ENCODE measurements at regions not wholly inside any gene's neighbourhood (a gene's known extent, or its start where the extent isn't known, plus 50 kb on each side); places are given as distances from the start of the nearest gene placed in this dataset.

DNA sequence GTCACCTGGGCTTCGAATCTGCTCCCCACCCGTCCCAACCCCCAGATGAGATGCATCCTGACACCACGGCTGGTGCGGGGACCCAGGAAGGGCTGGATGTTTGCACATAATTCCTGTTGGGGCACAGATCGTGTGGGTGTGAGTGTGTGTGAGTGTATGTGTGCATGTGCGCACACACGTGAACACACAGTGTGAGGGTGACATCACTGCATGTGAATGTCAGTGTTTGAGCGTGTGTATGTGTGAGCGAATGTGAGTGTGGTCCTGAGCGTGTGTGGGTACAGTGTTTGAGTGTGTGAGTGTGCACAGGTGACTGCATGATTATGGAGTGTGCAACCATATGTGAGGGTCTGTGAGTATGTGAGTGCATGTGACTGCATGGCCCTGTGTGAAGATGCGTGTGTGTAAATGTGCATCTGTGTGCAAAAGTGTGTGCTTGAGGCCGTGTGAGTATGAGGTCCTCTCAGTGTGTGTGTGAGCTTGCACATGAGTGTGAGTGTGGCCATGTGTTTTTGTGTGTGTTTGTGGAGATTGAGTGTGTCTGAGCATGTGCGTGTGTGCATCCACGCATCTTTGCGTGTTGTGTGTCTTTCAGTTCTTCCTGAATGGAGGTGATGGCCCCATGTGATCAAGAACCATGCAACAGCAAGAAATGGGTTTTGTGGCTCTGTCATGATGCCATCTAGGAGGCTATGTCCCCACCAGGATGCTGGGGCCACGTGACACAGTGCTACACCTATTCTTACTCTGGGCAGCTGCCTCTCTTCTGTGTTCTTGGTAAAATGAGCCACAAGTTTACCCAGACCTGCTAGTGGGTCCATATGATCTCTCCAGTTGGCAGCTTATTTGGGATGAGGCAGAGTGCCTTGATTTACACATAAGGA, 70.5 kb upstream of the GCSH start:
- no peaks in the 10 kb centered on the region for H3K36me3 Mint-ChIP-seq (ENCODE audit: low read depth)
- peaks cover 33% of the 10 kb centered on the region for H3K27me3 Mint-ChIP-seq (ENCODE audit: low read depth)
- TF ChIP-seq CTCF (IDR thresholded peaks at IDR 0.05; ENCODE audit: unreplicated experiment in 3 of 3): no peak
- H3K4me3 Mint-ChIP-seq: no peak overlapping the region
- no peaks in the 10 kb centered on the region for H3K4me1 Mint-ChIP-seq
- H3K27ac Mint-ChIP-seq: no peak overlapping the region
- H3K9me3 Mint-ChIP-seq: no peaks in the 10 kb centered on the region

- Mint-ChIP-seq H3K27ac (no peak overlapping the region), H3K36me3 (ENCODE audit: low read depth) (no peaks in the 10 kb centered on the region), H3K4me3 (no peak overlapping the region), H3K27me3 (ENCODE audit: low read depth) (peaks cover 32% of the 10 kb centered on the region), H3K9me3 (peaks cover 4% of the 10 kb centered on the region), H3K4me1 (no peaks in the 10 kb centered on the region)
- TF ChIP-seq CTCF (IDR thresholded peaks at IDR 0.05; ENCODE audit: unreplicated experiment in 3 of 3): no peak
These were observed 69.4 kb upstream of the GCSH start for GRCh38 chr16:81165411-81166097.

DNA sequence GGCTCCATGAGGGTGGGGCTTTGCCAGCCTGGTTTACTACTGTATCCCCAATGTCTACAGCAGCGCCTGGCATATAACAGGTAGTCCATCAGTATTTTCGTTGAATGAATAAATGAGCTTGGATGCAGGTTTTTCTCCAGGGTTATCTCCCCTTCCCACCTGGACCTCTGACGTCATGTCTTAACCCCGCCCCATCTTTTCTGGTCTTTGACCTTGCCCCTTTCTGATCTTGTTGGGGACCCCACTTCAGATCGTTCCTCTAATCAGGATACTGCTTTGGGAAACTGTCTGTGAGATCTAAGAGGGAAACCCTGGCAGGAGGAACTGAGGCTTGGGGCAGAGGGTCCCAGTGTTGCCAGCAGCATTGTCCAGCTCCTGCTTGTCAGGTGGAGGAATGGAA, 68.8 kb upstream of the GCSH start:
- Mint-ChIP-seq H3K36me3 (ENCODE audit: low read depth) (no peaks in the 10 kb centered on the region), H3K9me3 (peaks cover 4% of the 10 kb centered on the region), H3K4me3 (no peak overlapping the region), H3K27me3 (ENCODE audit: low read depth) (peaks cover 27% of the 10 kb centered on the region), H3K27ac (no peak overlapping the region), H3K4me1 (no peaks in the 10 kb centered on the region)
- no peak for TF ChIP-seq CTCF (IDR thresholded peaks at IDR 0.05; ENCODE audit: unreplicated experiment in 3 of 3)

DNA sequence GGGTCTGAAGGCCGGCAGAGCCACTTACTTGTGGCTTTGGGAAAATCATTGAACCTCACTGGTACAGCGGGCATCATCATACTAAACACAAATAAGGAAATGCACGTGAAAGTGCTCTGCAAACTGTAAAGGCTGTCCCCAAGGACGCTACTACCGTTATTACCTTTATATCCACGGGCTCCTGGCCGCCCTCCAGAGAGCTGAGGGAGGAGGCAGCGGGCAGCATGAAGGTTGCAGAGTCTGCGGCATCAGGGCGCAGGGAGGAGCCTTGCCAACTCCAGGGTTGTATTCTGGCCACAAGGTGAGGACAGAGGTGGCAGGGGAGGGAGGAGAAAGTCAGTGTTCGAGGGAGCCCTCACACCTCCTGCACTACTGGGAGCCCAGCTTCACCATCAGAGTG, 68.3 kb upstream of the GCSH start:
- Mint-ChIP-seq H3K9me3 (peaks cover 4% of the 10 kb centered on the region), H3K36me3 (ENCODE audit: low read depth) (no peaks in the 10 kb centered on the region), H3K4me3 (no peak overlapping the region), H3K27me3 (ENCODE audit: low read depth) (peaks cover 29% of the 10 kb centered on the region), H3K27ac (no peak overlapping the region), H3K4me1 (no peaks in the 10 kb centered on the region)
- TF ChIP-seq CTCF (IDR thresholded peaks at IDR 0.05; ENCODE audit: unreplicated experiment in 3 of 3): no peak

DNA sequence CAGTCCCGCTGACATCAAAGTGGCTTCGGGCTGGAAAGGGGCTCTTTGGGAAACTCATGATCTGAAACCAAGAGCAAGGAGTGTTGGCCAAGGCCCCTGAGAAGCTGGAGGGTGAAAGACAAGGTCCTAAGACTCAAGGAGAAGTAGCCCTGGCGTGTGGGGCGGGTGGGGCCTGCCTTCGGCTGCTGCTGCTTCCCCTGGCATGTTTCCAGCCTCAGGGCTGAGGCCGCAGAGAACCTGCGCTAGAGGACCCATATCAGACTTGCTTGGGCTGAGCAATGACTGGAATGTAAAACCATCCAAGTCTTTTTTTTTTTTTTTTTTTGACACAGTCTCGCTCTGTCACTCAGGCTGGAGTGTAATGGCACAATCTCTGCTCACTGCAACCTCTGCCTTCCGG, 67.5 kb upstream of the GCSH start:
- Mint-ChIP-seq H3K4me3 (no peak overlapping the region), H3K36me3 (ENCODE audit: low read depth) (no peaks in the 10 kb centered on the region), H3K9me3 (peaks cover 4% of the 10 kb centered on the region), H3K27me3 (ENCODE audit: low read depth) (peaks cover 24% of the 10 kb centered on the region), H3K27ac (no peak overlapping the region), H3K4me1 (no peaks in the 10 kb centered on the region)
- no peak for TF ChIP-seq CTCF (IDR thresholded peaks at IDR 0.05; ENCODE audit: unreplicated experiment in 3 of 3)
